ENCODE measurements at regions not wholly inside any gene's neighbourhood (a gene's known extent, or its start where the extent isn't known, plus 50 kb on each side); places are given as distances from the start of the nearest gene placed in this dataset.
"Not testable (repeated sequence)": the region's sequence is repeated elsewhere in the genome, so short reads cannot be mapped to it uniquely, and the experiment has no call there.

- Histone ChIP-seq H3K27ac (no peak overlapping the region), H3K9me3 (no peaks in the 10 kb centered on the region), H3K27me3 (no peaks in the 10 kb centered on the region), H3K4me1 (no peaks in the 10 kb centered on the region), H3K4me3 (no peak overlapping the region), H3K36me3 (no peaks in the 10 kb centered on the region)
- DNase-seq, result no peak
- intact Hi-C loops (cut with DNase I; ENCODE audit: low total_unique reads), result no loop called here
- no peak for TF ChIP-seq CTCF (IDR thresholded peaks at IDR 0.05)
Observed at GRCh38 chr16:25367773-25368524, 110.3 kb upstream of the ZKSCAN2 start.

GRCh38 chr16:25366078-25366477 is 108.4 kb upstream of the ZKSCAN2 start:
- Histone ChIP-seq H3K4me3 (no peak overlapping the region), H3K36me3 (no peaks in the 10 kb centered on the region), H3K27me3 (no peaks in the 10 kb centered on the region), H3K4me1 (no peaks in the 10 kb centered on the region), H3K27ac (no peak overlapping the region), H3K9me3 (no peaks in the 10 kb centered on the region)
- DNase-seq, result no peak
- TF ChIP-seq CTCF (IDR thresholded peaks at IDR 0.05), result no peak
- intact Hi-C loops (cut with DNase I; ENCODE audit: low total_unique reads), result no loop called here

GRCh38 chr16:25359516-25359915 is 101.9 kb upstream of the ZKSCAN2 start:
- H3K4me1 ChIP-seq; H3K4me3 ChIP-seq; H3K27me3 ChIP-seq; H3K9me3 ChIP-seq; intact Hi-C loops (cut with DNase I; ENCODE audit: low total_unique reads); H3K27ac ChIP-seq; DNase-seq; H3K36me3 ChIP-seq: not testable (repeated sequence)

- no peaks in the 10 kb centered on the region for H3K27me3 ChIP-seq
- DNase-seq, result no peak
- H3K36me3 ChIP-seq, result no peaks in the 10 kb centered on the region
- H3K4me3 ChIP-seq, result no peak overlapping the region
- no peak overlapping the region for H3K27ac ChIP-seq
- H3K4me1 ChIP-seq, result no peaks in the 10 kb centered on the region
- intact Hi-C loops (cut with DNase I; ENCODE audit: low total_unique reads), result no loop called here
- TF ChIP-seq CTCF (IDR thresholded peaks at IDR 0.05), result no peak
- H3K9me3 ChIP-seq, result peaks cover 0 to 5% (median 0%) of the 10 kb centered on the region in 3 donors
Observed at GRCh38 chr16:25344006-25344405, 86.4 kb upstream of the ZKSCAN2 start.

GRCh38 chr16:25340973-25341372 is 83.3 kb upstream of the ZKSCAN2 start:
- intact Hi-C loops (cut with DNase I; ENCODE audit: low total_unique reads), result no loop called here
- no peak for DNase-seq
- no peak overlapping the region for H3K27ac ChIP-seq
- no peaks in the 10 kb centered on the region for H3K4me1 ChIP-seq
- H3K27me3 ChIP-seq, result no peaks in the 10 kb centered on the region
- no peak for TF ChIP-seq CTCF (IDR thresholded peaks at IDR 0.05)
- no peaks in the 10 kb centered on the region for H3K9me3 ChIP-seq
- H3K36me3 ChIP-seq, result no peaks in the 10 kb centered on the region
- no peak overlapping the region for H3K4me3 ChIP-seq

- Histone ChIP-seq H3K4me3 (no peak overlapping the region), H3K27me3 (no peaks in the 10 kb centered on the region), H3K9me3 (peaks cover 0 to 27% (median 21%) of the 10 kb centered on the region in 3 donors), H3K36me3 (no peaks in the 10 kb centered on the region), H3K4me1 (no peaks in the 10 kb centered on the region), H3K27ac (no peak overlapping the region)
- no peak for DNase-seq
- TF ChIP-seq CTCF (IDR thresholded peaks at IDR 0.05), result no peak
- intact Hi-C loops (cut with DNase I; ENCODE audit: low total_unique reads), result loop anchor here (10.0 kb wide), 1 partner anchor 617 kb away; no protein-coding TSS in a partner anchor
Observed at GRCh38 chr16:25317732-25318316, 60.2 kb upstream of the ZKSCAN2 start.

Measured in tibial artery (tissue), 4 donors.